Activated CD4-positive, CD25-positive, alpha-beta regulatory T cell treated with anti-CD3 and anti-CD28 coated beads, Interleukin-2, amount 50 U/mL, for 16 hours (primary cell): ENCODE measurements at regions not wholly inside any gene's neighbourhood (a gene's known extent, or its start where the extent isn't known, plus 50 kb on each side); places are given as distances from the start of the nearest gene placed in this dataset.

Experiments
- DNase-seq: peaks from one replicate; pipeline ENCODE4 v3.0.0-alpha.2; 2020; ENCODE audit warnings: low read depth, low spot score

- no peak for DNase-seq
Measured at GRCh38 chr6:45741437-45742171, 274.1 kb downstream of the CLIC5 start.

GRCh38 chr6:45739058-45739457, 276.6 kb downstream of the CLIC5 start:
- DNase-seq: no peak

- no peak for DNase-seq
Measured at GRCh38 chr6:45738057-45738455, 277.6 kb downstream of the CLIC5 start.

GRCh38 chr6:45737331-45738056, 278.2 kb downstream of the CLIC5 start:
- DNase-seq: no peak

- DNase-seq: no peak
Measured at GRCh38 chr6:45736134-45736533, 279.5 kb downstream of the CLIC5 start.

GRCh38 chr6:45732731-45733130, 282.9 kb downstream of the CLIC5 start:
- DNase-seq: no peak

GRCh38 chr6:45730232-45730631, 285.4 kb downstream of the CLIC5 start:
- no peak for DNase-seq

- DNase-seq: no peak
Measured at GRCh38 chr6:45728674-45729073, 287.0 kb downstream of the CLIC5 start.

GRCh38 chr6:45727819-45728449, 287.7 kb downstream of the CLIC5 start:
- DNase-seq: no peak

- DNase-seq: no peak
Measured at GRCh38 chr6:45727228-45727627, 288.4 kb downstream of the CLIC5 start.

- DNase-seq: no peak
Measured at GRCh38 chr6:45726444-45726843, 289.2 kb downstream of the CLIC5 start.

GRCh38 chr6:45724511-45724910, 291.1 kb downstream of the CLIC5 start:
- DNase-seq: no peak

GRCh38 chr6:45724027-45724426, 291.6 kb downstream of the CLIC5 start:
- DNase-seq: no peak

GRCh38 chr6:45722876-45723275, 292.8 kb downstream of the CLIC5 start:
- no peak for DNase-seq

GRCh38 chr6:45721665-45722064, 294.0 kb downstream of the CLIC5 start:
- DNase-seq: no peak

- no peak for DNase-seq
Measured at GRCh38 chr6:45718871-45719270, 296.8 kb downstream of the CLIC5 start.

- DNase-seq: no peak
Measured at GRCh38 chr6:45718131-45718530, 297.5 kb downstream of the CLIC5 start.

- no peak for DNase-seq
Measured at GRCh38 chr6:45717715-45718114, 297.9 kb downstream of the CLIC5 start.

- no peak for DNase-seq
Measured at GRCh38 chr6:45717027-45717426, 298.6 kb downstream of the CLIC5 start.

- no peak for DNase-seq
Measured at GRCh38 chr6:45715508-45715803, 300.2 kb downstream of the CLIC5 start.

- DNase-seq: peak; percentile 18
Measured at GRCh38 chr6:45714741-45715507, 300.7 kb downstream of the CLIC5 start.
